Spleen (tissue), 7 donors: ENCODE measurements at regions not wholly inside any gene's neighbourhood (a gene's known extent, or its start where the extent isn't known, plus 50 kb on each side); places are given as distances from the start of the nearest gene placed in this dataset.

Experiments used
- CTCF ChIP-seq, 11 experiments: fragments of 200-600 bp in 7 of 11; fragments of 450-650 bp in 4 of 11; sonication (generic) in 4 of 11; IDR thresholded peaks in 8 of 11; conservative IDR thresholded peaks in 3 of 11; 1 replicate in 7 of 11; 2 replicates in 4 of 11; pipeline versions ENCODE4 v1.4.0 to v1.8.0; 2016 to 2021; ENCODE audit warnings: antibody characterized with exemption in 11 of 11, inconsistent platforms in 4 of 11, mild to moderate bottlenecking in 1 of 11
- POLR2A ChIP-seq, 3 donors: fragments of 450-650 bp; IDR thresholded peaks; one replicate each; pipeline ENCODE4 v1.5.1; 2017; ENCODE audit warnings: antibody characterized with exemption in 3 of 3, mild to moderate bottlenecking in 1 of 3
- POLR2AphosphoS5 ChIP-seq, 3 donors: sonication (generic); formaldehyde crosslinking; IDR thresholded peaks; one replicate each; pipeline ENCODE4 v1.5.1; 2017; ENCODE audit warnings: antibody characterized with exemption in 3 of 3
- donor health status: DM: no; HTN: no; CAD: no; lungs with moderate emphysema.
- donor health status: DM: no; HTN: no; CAD: no.
- donor health status: DM: no; HTN: no; CAD: no.

DNA sequence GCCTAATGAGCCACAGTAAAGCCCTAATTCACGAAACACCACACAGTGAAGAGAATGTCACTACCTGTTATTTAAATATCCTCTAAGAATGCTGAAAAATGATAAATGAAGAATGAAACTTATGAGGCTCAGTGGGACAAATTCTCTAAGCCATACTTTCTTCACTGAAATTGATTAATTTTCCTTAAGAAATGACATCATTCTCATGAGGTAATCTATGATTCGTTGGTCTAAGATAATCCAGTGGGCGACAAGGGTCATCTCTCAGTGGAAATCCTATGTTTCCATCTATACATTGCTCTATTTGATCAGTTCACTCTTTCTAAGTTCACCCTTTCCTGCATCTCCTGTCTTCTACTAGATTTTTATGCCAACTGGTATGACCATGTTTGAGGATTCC lies 330.4 kb upstream of the ANKRD30A start:
- TF ChIP-seq CTCF (IDR thresholded peaks at IDR 0.05 in 8 of 11, conservative IDR thresholded peaks at IDR 0.05 in 3 of 11), result no peak
- TF ChIP-seq POLR2A (IDR thresholded peaks at IDR 0.05), result no peak
- no peak for TF ChIP-seq POLR2AphosphoS5 (IDR thresholded peaks at IDR 0.05)
